Left ventricle myocardium inferior (tissue), 1 donor: ENCODE measurements at regions not wholly inside any gene's neighbourhood (a gene's known extent, or its start where the extent isn't known, plus 50 kb on each side); places are given as distances from the start of the nearest gene placed in this dataset.

Source experiments
- DNase-seq: peaks from one replicate; pipeline ENCODE4 v3.0.0-alpha.2; 2020
- H3K27ac ChIP-seq: fragments of 200-600 bp; replicated peaks from 2 replicates; pipeline ENCODE4 v1.8.0; 2021
- H3K27me3 ChIP-seq: fragments of 200-600 bp; 2 replicates; pipeline ENCODE4 v1.8.0; 2021; ENCODE audit warnings: low read depth
- H3K36me3 ChIP-seq: fragments of 200-600 bp; 2 replicates; pipeline ENCODE4 v1.8.0; 2021
- H3K4me1 ChIP-seq: fragments of 200-600 bp; 2 replicates; pipeline ENCODE4 v1.8.0; 2021
- H3K4me3 ChIP-seq: fragments of 200-600 bp; 2 replicates; pipeline ENCODE4 v1.8.0; 2021; ENCODE audit warnings: mild to moderate bottlenecking, moderate library complexity
- H3K9me3 ChIP-seq: fragments of 200-600 bp; replicated peaks from 2 replicates; pipeline ENCODE4 v1.8.0; 2021
- CTCF ChIP-seq: fragments of 200-600 bp; IDR thresholded peaks from 2 replicates; pipeline ENCODE4 v1.8.0; 2021; ENCODE audit warnings: antibody characterized with exemption, mild to moderate bottlenecking, borderline replicate concordance
- intact Hi-C: fragments of 100-400 bp; cut with micrococcal nuclease; formaldehyde crosslinking; loops from one replicate; pipeline ENCODE4 v1.11.0; 2022
- donor health status: DM: no; HTN: yes; CAD: no; lungs with severe emphysema.

GRCh38 chr5:164059471-164059870 is 554.1 kb downstream of the MAT2B start:
- TF ChIP-seq CTCF = no peak
- no peak for DNase-seq
- Histone ChIP-seq H3K4me3 (no peak overlapping the region), H3K27me3 (no peaks in the 10 kb centered on the region), H3K4me1 (no peaks in the 10 kb centered on the region), H3K9me3 (peaks cover 3% of the 10 kb centered on the region), H3K27ac (no peak overlapping the region), H3K36me3 (no peaks in the 10 kb centered on the region)
- intact Hi-C loops = no loop called here

- Histone ChIP-seq H3K4me3 (no peak overlapping the region), H3K9me3 (peaks cover 3% of the 10 kb centered on the region), H3K27me3 (no peaks in the 10 kb centered on the region), H3K4me1 (no peaks in the 10 kb centered on the region), H3K27ac (no peak overlapping the region), H3K36me3 (no peaks in the 10 kb centered on the region)
- TF ChIP-seq CTCF = no peak
- no peak for DNase-seq
- intact Hi-C loops = no loop called here
These were observed 555.5 kb downstream of the MAT2B start for GRCh38 chr5:164060786-164061355.

GRCh38 chr5:164062304-164062703 is 556.9 kb downstream of the MAT2B start:
- Histone ChIP-seq H3K4me3 (no peak overlapping the region), H3K27ac (no peak overlapping the region), H3K9me3 (peaks cover 3% of the 10 kb centered on the region), H3K4me1 (no peaks in the 10 kb centered on the region), H3K36me3 (no peaks in the 10 kb centered on the region), H3K27me3 (no peaks in the 10 kb centered on the region)
- no peak for TF ChIP-seq CTCF
- intact Hi-C loops = no loop called here
- no peak for DNase-seq

- Histone ChIP-seq H3K4me3 (no peak overlapping the region), H3K9me3 (peaks cover 12% of the 10 kb centered on the region), H3K27me3 (no peaks in the 10 kb centered on the region), H3K36me3 (no peaks in the 10 kb centered on the region), H3K4me1 (no peaks in the 10 kb centered on the region), H3K27ac (no peak overlapping the region)
- TF ChIP-seq CTCF = no peak
- DNase-seq = no peak
- intact Hi-C loops = no loop called here
These were observed 559.8 kb downstream of the MAT2B start for GRCh38 chr5:164065266-164065665.

GRCh38 chr5:164071671-164072070 is 566.3 kb downstream of the MAT2B start:
- TF ChIP-seq CTCF = no peak
- Histone ChIP-seq H3K27ac (no peak overlapping the region), H3K36me3 (no peaks in the 10 kb centered on the region), H3K9me3 (peaks cover 8% of the 10 kb centered on the region), H3K27me3 (no peaks in the 10 kb centered on the region), H3K4me3 (no peak overlapping the region), H3K4me1 (no peaks in the 10 kb centered on the region)
- intact Hi-C loops = no loop called here
- no peak for DNase-seq
